NCI-H446 treated with DMSO at 0.1 percent for 48 hours (cell line): ENCODE measurements at regions not wholly inside any gene's neighbourhood (a gene's known extent, or its start where the extent isn't known, plus 50 kb on each side); places are given as distances from the start of the nearest gene placed in this dataset.
"Not testable (repeated sequence)": the region's sequence is repeated elsewhere in the genome, so short reads cannot be mapped to it uniquely, and the experiment has no call there.

Source experiments
- DNase-seq: peaks from one replicate; lab custom pipeline; 2025; lab: John Stamatoyannopoulos, UW

- DNase-seq, result no peak
These were observed 92.7 kb downstream of the C12orf75 start for GRCh38 chr12:105423237-105423636.

GRCh38 chr12:105423921-105424320 lies 93.4 kb downstream of the C12orf75 start:
- DNase-seq, result no peak

- no peak for DNase-seq
These were observed 95.0 kb downstream of the C12orf75 start for GRCh38 chr12:105425254-105426174.

GRCh38 chr12:105426766-105427165 lies 96.3 kb downstream of the C12orf75 start:
- DNase-seq, result no peak

GRCh38 chr12:105427883-105428282 lies 97.4 kb downstream of the C12orf75 start:
- DNase-seq, result no peak

GRCh38 chr12:105428793-105429395 lies 98.4 kb downstream of the C12orf75 start:
- DNase-seq, result no peak

GRCh38 chr12:105429511-105429910 lies 99.0 kb downstream of the C12orf75 start:
- no peak for DNase-seq

- DNase-seq, result no peak
These were observed 101.1 kb downstream of the C12orf75 start for GRCh38 chr12:105431537-105432100.

GRCh38 chr12:105433804-105434203 lies 103.3 kb downstream of the C12orf75 start:
- DNase-seq, result no peak

- DNase-seq, result no peak
These were observed 106.1 kb downstream of the C12orf75 start for GRCh38 chr12:105436636-105437035.

- DNase-seq, result no peak
These were observed 109.7 kb downstream of the C12orf75 start for GRCh38 chr12:105440037-105440664.

- no peak for DNase-seq
These were observed 113.5 kb downstream of the C12orf75 start for GRCh38 chr12:105443802-105444652.

GRCh38 chr12:105444653-105445102 lies 114.2 kb downstream of the C12orf75 start:
- no peak for DNase-seq

GRCh38 chr12:105445249-105445648 lies 114.8 kb downstream of the C12orf75 start:
- DNase-seq, result no peak

- no peak for DNase-seq
These were observed 115.2 kb downstream of the C12orf75 start for GRCh38 chr12:105445649-105446048.

GRCh38 chr12:105446460-105446859 lies 116.0 kb downstream of the C12orf75 start:
- not testable (repeated sequence) for DNase-seq

GRCh38 chr12:105449431-105449830 lies 118.9 kb downstream of the C12orf75 start:
- DNase-seq, result peak; percentile 49

GRCh38 chr12:105451211-105451610 lies 120.7 kb downstream of the C12orf75 start:
- DNase-seq, result no peak

- no peak for DNase-seq
These were observed 121.3 kb downstream of the C12orf75 start for GRCh38 chr12:105451798-105452197.

GRCh38 chr12:105453316-105453715 lies 122.8 kb downstream of the C12orf75 start:
- DNase-seq, result no peak

- DNase-seq, result no peak
These were observed 124.2 kb downstream of the C12orf75 start for GRCh38 chr12:105454688-105455087.
